HCT116 (cell line): ENCODE measurements at regions not wholly inside any gene's neighbourhood (a gene's known extent, or its start where the extent isn't known, plus 50 kb on each side); places are given as distances from the start of the nearest gene placed in this dataset.

Source experiments
- ATF3 ChIP-seq: IDR thresholded peaks from 2 replicates; pipeline ENCODE4 v1.6.1; 2012
- EZH2 ChIP-seq: fragments of 200-600 bp; sonication (generic); IDR thresholded peaks from 2 replicates; pipeline ENCODE4 v1.6.1; 2017; ENCODE audit warnings: antibody characterized with exemption, mixed run types
- EZH2phosphoT487 ChIP-seq: fragments of 200-600 bp; IDR thresholded peaks from 2 replicates; pipeline ENCODE4 v1.6.1; 2018; ENCODE audit warnings: antibody characterized with exemption, borderline replicate concordance
- JUND ChIP-seq: IDR thresholded peaks from 2 replicates; pipeline ENCODE4 v1.6.1; 2012
- POLR2A ChIP-seq: IDR thresholded peaks from 2 replicates; pipeline ENCODE4 v1.7.0; 2011; ENCODE audit warnings: borderline replicate concordance; ENCODE audit not compliant: insufficient read depth, insufficient read length; ENCODE audit errors: extremely low read depth
- POLR2AphosphoS5 ChIP-seq: IDR thresholded peaks from 2 replicates; pipeline ENCODE4 v1.6.1; 2011; ENCODE audit warnings: mild to moderate bottlenecking, low read depth, low read length, moderate library complexity
- RAD21 ChIP-seq: IDR thresholded peaks from 2 replicates; pipeline ENCODE4 v1.6.1; 2012; ENCODE audit warnings: low read depth, mild to moderate bottlenecking
- REST ChIP-seq: IDR thresholded peaks from 2 replicates; pipeline ENCODE4 v1.6.1; 2012; ENCODE audit warnings: low read depth
- SP1 ChIP-seq: IDR thresholded peaks from 2 replicates; pipeline ENCODE4 v1.6.1; 2012; ENCODE audit warnings: low read depth
- SRF ChIP-seq: IDR thresholded peaks from 2 replicates; pipeline ENCODE4 v1.6.1; 2012; ENCODE audit warnings: low read depth
- ZFX ChIP-seq: fragments of 450-650 bp; IDR thresholded peaks from 2 replicates; pipeline ENCODE4 v1.6.1; 2017
- ZNF274 ChIP-seq: fragments of 200-500 bp; sonication (Bioruptor generic); IDR thresholded peaks from 2 replicates; pipeline ENCODE4 v1.6.1; 2014; ENCODE audit warnings: mild to moderate bottlenecking, low read depth, low read length, inconsistent platforms
- TF ChIP-seq, protein P1 (sequence below): IDR thresholded peaks from 2 replicates; pipeline ENCODE4 v1.6.1; 2011; ENCODE audit warnings: mild to moderate bottlenecking, low read length, moderate library complexity; ENCODE audit not compliant: insufficient replicate concordance; ENCODE audit errors: extremely low read depth
- TF ChIP-seq, protein P2 (sequence below), 3 experiments: fragments of 200-600 bp in 1 of 3; sonication (generic) in 1 of 3; IDR thresholded peaks in 2 of 3; conservative IDR thresholded peaks in 1 of 3; 2 replicates each; pipeline ENCODE4 v1.5.1; 2012 to 2017; ENCODE audit warnings: low read depth in 2 of 3, low read length in 2 of 3, antibody characterized with exemption in 1 of 3, borderline replicate concordance in 1 of 3, control low read depth in 1 of 3, mild to moderate bottlenecking in 1 of 3, mixed read lengths in 1 of 3, mixed run types in 1 of 3, moderate library complexity in 1 of 3; ENCODE audit not compliant: insufficient read depth in 1 of 3

- no peak for TF ChIP-seq SRF
- TF ChIP-seq, protein P1, sequence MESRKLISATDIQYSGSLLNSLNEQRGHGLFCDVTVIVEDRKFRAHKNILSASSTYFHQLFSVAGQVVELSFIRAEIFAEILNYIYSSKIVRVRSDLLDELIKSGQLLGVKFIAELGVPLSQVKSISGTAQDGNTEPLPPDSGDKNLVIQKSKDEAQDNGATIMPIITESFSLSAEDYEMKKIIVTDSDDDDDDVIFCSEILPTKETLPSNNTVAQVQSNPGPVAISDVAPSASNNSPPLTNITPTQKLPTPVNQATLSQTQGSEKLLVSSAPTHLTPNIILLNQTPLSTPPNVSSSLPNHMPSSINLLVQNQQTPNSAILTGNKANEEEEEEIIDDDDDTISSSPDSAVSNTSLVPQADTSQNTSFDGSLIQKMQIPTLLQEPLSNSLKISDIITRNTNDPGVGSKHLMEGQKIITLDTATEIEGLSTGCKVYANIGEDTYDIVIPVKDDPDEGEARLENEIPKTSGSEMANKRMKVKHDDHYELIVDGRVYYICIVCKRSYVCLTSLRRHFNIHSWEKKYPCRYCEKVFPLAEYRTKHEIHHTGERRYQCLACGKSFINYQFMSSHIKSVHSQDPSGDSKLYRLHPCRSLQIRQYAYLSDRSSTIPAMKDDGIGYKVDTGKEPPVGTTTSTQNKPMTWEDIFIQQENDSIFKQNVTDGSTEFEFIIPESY = no peak
- TF ChIP-seq SP1 = no peak
- TF ChIP-seq, protein P2, sequence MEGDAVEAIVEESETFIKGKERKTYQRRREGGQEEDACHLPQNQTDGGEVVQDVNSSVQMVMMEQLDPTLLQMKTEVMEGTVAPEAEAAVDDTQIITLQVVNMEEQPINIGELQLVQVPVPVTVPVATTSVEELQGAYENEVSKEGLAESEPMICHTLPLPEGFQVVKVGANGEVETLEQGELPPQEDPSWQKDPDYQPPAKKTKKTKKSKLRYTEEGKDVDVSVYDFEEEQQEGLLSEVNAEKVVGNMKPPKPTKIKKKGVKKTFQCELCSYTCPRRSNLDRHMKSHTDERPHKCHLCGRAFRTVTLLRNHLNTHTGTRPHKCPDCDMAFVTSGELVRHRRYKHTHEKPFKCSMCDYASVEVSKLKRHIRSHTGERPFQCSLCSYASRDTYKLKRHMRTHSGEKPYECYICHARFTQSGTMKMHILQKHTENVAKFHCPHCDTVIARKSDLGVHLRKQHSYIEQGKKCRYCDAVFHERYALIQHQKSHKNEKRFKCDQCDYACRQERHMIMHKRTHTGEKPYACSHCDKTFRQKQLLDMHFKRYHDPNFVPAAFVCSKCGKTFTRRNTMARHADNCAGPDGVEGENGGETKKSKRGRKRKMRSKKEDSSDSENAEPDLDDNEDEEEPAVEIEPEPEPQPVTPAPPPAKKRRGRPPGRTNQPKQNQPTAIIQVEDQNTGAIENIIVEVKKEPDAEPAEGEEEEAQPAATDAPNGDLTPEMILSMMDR (IDR thresholded peaks at IDR 0.05 in 2 of 3, conservative IDR thresholded peaks at IDR 0.05 in 1 of 3; ENCODE audit: borderline replicate concordance in 1 of 3, insufficient read depth in 1 of 3, low read depth in 2 of 3, low read length in 2 of 3) = no peak
- TF ChIP-seq POLR2A = no peak
- no peak for TF ChIP-seq ZNF274
- TF ChIP-seq ZFX = no peak
- TF ChIP-seq JUND = no peak
- no peak for TF ChIP-seq EZH2
- no peak for TF ChIP-seq ATF3
- no peak for TF ChIP-seq EZH2phosphoT487
- no peak for TF ChIP-seq REST
- no peak for TF ChIP-seq POLR2AphosphoS5
- no peak for TF ChIP-seq RAD21
These were observed 524.3 kb downstream of the TCERG1L start for GRCh38 chr10:130787243-130787642.
